SU-DHL-6 (cell line): ENCODE measurements at regions not wholly inside any gene's neighbourhood (a gene's known extent, or its start where the extent isn't known, plus 50 kb on each side); places are given as distances from the start of the nearest gene placed in this dataset.

Experiments used
- CTCF ChIP-seq: fragments of 200-600 bp; sonication (generic); IDR thresholded peaks from one replicate; pipeline ENCODE4 v1.5.1; 2017; ENCODE audit warnings: antibody characterized with exemption, mild to moderate bottlenecking, low read length, moderate library complexity; ENCODE audit not compliant: insufficient read depth, poor library complexity, severe bottlenecking
- EZH2phosphoT487 ChIP-seq: fragments of 200-600 bp; sonication (generic), shearing (Covaris generic); conservative IDR thresholded peaks from 2 replicates; pipeline ENCODE4 v1.6.1; 2018; ENCODE audit warnings: mild to moderate bottlenecking, antibody characterized with exemption, low read length, moderate library complexity, mixed read lengths

GRCh38 chr5:174306345-174307030 lies 261.0 kb downstream of the NSG2 start:
- no peak for TF ChIP-seq EZH2phosphoT487
- no peak for TF ChIP-seq CTCF
